ENCODE measurements at regions not wholly inside any gene's neighbourhood (a gene's known extent, or its start where the extent isn't known, plus 50 kb on each side); places are given as distances from the start of the nearest gene placed in this dataset.

- H3K9me3 ChIP-seq: no peaks in the 10 kb centered on the region
- no peak overlapping the region for H3K27ac ChIP-seq
- no peaks in the 10 kb centered on the region for H3K36me3 ChIP-seq (ENCODE audit: low read depth, missing control alignments)
- no peak overlapping the region for H3K4me3 ChIP-seq
- H3K4me1 ChIP-seq: no peaks in the 10 kb centered on the region
- WGBS, 2 donors: 75 to 84% methylated on average over 8 of the region's 8 CpGs
- intact Hi-C loops (cut with DNase I; ENCODE audit: low total_unique reads): no loop called here
- TF ChIP-seq, protein P1, sequence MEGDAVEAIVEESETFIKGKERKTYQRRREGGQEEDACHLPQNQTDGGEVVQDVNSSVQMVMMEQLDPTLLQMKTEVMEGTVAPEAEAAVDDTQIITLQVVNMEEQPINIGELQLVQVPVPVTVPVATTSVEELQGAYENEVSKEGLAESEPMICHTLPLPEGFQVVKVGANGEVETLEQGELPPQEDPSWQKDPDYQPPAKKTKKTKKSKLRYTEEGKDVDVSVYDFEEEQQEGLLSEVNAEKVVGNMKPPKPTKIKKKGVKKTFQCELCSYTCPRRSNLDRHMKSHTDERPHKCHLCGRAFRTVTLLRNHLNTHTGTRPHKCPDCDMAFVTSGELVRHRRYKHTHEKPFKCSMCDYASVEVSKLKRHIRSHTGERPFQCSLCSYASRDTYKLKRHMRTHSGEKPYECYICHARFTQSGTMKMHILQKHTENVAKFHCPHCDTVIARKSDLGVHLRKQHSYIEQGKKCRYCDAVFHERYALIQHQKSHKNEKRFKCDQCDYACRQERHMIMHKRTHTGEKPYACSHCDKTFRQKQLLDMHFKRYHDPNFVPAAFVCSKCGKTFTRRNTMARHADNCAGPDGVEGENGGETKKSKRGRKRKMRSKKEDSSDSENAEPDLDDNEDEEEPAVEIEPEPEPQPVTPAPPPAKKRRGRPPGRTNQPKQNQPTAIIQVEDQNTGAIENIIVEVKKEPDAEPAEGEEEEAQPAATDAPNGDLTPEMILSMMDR (IDR thresholded peaks at IDR 0.05): no peak
- TF ChIP-seq POLR2A (IDR thresholded peaks at IDR 0.05): no peak
- no peaks in the 10 kb centered on the region for H3K27me3 ChIP-seq
- no peak for DNase-seq
These were observed 74.9 kb upstream of the IQSEC1 start for GRCh38 chr3:13148126-13148525.

DNA sequence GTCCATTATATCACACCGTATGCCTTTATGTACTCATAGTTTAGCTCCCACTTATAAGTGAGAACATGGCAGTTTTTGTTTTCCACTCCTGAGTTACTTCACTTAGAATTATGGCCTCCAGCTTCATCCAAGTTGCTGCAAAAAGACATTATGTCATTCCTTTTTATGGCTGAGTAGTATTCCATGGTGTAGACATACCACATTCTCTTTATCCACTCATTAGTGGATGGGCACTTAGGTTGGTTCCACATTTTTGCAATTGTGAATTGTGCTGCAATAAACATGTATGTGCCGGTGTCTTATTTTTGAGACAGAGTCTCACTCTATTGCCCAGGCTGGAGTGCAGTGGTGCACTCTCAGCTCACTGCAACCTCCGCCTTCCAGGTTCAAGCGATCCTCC is 74.1 kb upstream of the IQSEC1 start:
- H3K36me3 ChIP-seq (ENCODE audit: low read depth, missing control alignments): no peaks in the 10 kb centered on the region
- H3K27me3 ChIP-seq: no peaks in the 10 kb centered on the region
- H3K9me3 ChIP-seq: no peaks in the 10 kb centered on the region
- no peak overlapping the region for H3K27ac ChIP-seq
- TF ChIP-seq POLR2A (IDR thresholded peaks at IDR 0.05): no peak
- TF ChIP-seq, protein P1 (IDR thresholded peaks at IDR 0.05): no peak
- WGBS, 2 donors: 69 to 81% methylated on average over 4 of the region's 4 CpGs
- H3K4me1 ChIP-seq: no peaks in the 10 kb centered on the region
- intact Hi-C loops (cut with DNase I; ENCODE audit: low total_unique reads): no loop called here
- DNase-seq: no peak
- no peak overlapping the region for H3K4me3 ChIP-seq

DNA sequence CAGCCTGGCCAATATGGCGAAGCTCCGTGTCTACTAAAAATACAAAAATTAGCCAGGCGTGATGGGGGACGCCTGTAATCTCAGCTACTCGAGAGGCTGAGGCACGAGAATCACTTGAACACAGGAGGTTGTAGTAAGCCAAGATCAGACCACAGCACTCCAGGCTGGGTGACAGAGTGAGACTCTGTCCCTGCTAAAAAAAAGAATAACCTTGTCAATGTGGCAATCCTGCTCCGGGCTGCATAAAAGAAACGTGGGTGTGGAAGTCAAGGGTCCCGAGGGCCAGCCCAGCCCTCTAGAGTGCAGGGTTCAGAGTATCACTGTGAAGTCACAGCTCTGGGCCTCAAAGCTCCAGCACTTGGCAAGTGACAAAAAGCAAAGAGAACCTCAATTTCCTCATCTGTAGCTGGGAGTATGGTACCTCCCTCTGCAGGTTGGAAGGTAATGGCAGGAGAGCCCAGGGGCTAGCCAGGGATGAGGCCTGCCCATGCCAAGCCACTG is 73.5 kb upstream of the IQSEC1 start:
- intact Hi-C loops (cut with DNase I; ENCODE audit: low total_unique reads): no loop called here
- whole genome bisulfite sequencing, 2 donors: 79 to 82% methylated on average over 9 of the region's 9 CpGs
- H3K4me3 ChIP-seq: no peak overlapping the region
- TF ChIP-seq, protein P1 (IDR thresholded peaks at IDR 0.05): no peak
- TF ChIP-seq POLR2A (IDR thresholded peaks at IDR 0.05): no peak
- DNase-seq: no peak
- no peaks in the 10 kb centered on the region for H3K4me1 ChIP-seq
- no peaks in the 10 kb centered on the region for H3K9me3 ChIP-seq
- H3K36me3 ChIP-seq (ENCODE audit: low read depth, missing control alignments): no peaks in the 10 kb centered on the region
- no peak overlapping the region for H3K27ac ChIP-seq
- no peaks in the 10 kb centered on the region for H3K27me3 ChIP-seq

GRCh38 chr3:13145826-13146642 is 72.8 kb upstream of the IQSEC1 start:
- H3K27ac ChIP-seq: no peak overlapping the region
- no peaks in the 10 kb centered on the region for H3K9me3 ChIP-seq
- H3K36me3 ChIP-seq (ENCODE audit: low read depth, missing control alignments): no peaks in the 10 kb centered on the region
- intact Hi-C loops (cut with DNase I; ENCODE audit: low total_unique reads): no loop called here
- no peak overlapping the region for H3K4me3 ChIP-seq
- 70 to 71% methylated on average over 16 of the region's 16 CpGs for WGBS, 2 donors
- DNase-seq: no peak
- no peaks in the 10 kb centered on the region for H3K4me1 ChIP-seq
- no peak for TF ChIP-seq POLR2A (IDR thresholded peaks at IDR 0.05)
- TF ChIP-seq, protein P1 (IDR thresholded peaks at IDR 0.05): no peak
- H3K27me3 ChIP-seq: no peaks in the 10 kb centered on the region

Measured in testis (tissue), 2 donors.